OCI-LY3 (cell line): ENCODE measurements at regions not wholly inside any gene's neighbourhood (a gene's known extent, or its start where the extent isn't known, plus 50 kb on each side); places are given as distances from the start of the nearest gene placed in this dataset.

Experiments
- H2AFZ ChIP-seq: fragments of 200-600, 300-600 bp; shearing (Covaris generic); 2 replicates; pipeline ENCODE4 v1.6.0; 2014; ENCODE audit warnings: antibody characterized with exemption, low read depth, low read length
- H3K27ac ChIP-seq: fragments of 200-600, 300-600 bp; sonication (generic); 2 replicates; pipeline ENCODE4 v1.5.1; 2014; ENCODE audit warnings: mild to moderate bottlenecking, low read length, moderate library complexity, mixed read lengths
- H3K27me3 ChIP-seq: fragments of 200-600, 300-600 bp; sonication (generic); 2 replicates; pipeline ENCODE4 v1.6.1; 2014; ENCODE audit warnings: low read depth, low read length, mixed read lengths
- H3K36me3 ChIP-seq: fragments of 200-600, 300-600 bp; sonication (generic); replicated peaks from 2 replicates; pipeline ENCODE3; 2014; ENCODE audit warnings: low read depth, low read length, mixed read lengths
- H3K4me1 ChIP-seq: fragments of 300-600, 200-600 bp; sonication (generic); 2 replicates; pipeline ENCODE4 v1.6.1; 2014; ENCODE audit warnings: low read length, mixed read lengths
- H3K4me2 ChIP-seq: fragments of 200-600, 300-600 bp; sonication (generic); 2 replicates; pipeline ENCODE4 v1.6.1; 2014; ENCODE audit warnings: low read length, mixed read lengths
- H3K4me3 ChIP-seq: fragments of 300-600, 200-600 bp; sonication (generic); 2 replicates; pipeline ENCODE4 v1.5.1; 2014; ENCODE audit warnings: antibody characterized with exemption, mild to moderate bottlenecking, low read length, moderate library complexity
- H3K79me2 ChIP-seq: fragments of 300-600, 200-600 bp; shearing (Covaris generic); 2 replicates; pipeline ENCODE4 v1.6.1; 2014; ENCODE audit warnings: mild to moderate bottlenecking, low read length, mixed read lengths
- H3K9ac ChIP-seq: fragments of 300-600, 200-600 bp; shearing (Covaris generic); 2 replicates; pipeline ENCODE4 v1.6.0; 2014; ENCODE audit warnings: mild to moderate bottlenecking, low read length, moderate library complexity
- H3K9me3 ChIP-seq: fragments of 200-600, 300-600 bp; shearing (Covaris generic); 2 replicates; pipeline ENCODE4 v1.6.1; 2014; ENCODE audit warnings: low read length, mixed read lengths; ENCODE audit not compliant: insufficient read depth
- H4K20me1 ChIP-seq: fragments of 200-600, 300-600 bp; sonication (generic); 2 replicates; pipeline ENCODE4 v1.6.1; 2016; ENCODE audit warnings: low read length, mixed read lengths; ENCODE audit not compliant: insufficient read depth
- CTCF ChIP-seq: fragments of 200-600, 300-600 bp; sonication (generic); IDR thresholded peaks from 2 replicates; pipeline ENCODE4 v1.5.1; 2014; ENCODE audit warnings: antibody characterized with exemption, low read length, low read depth
- EZH2phosphoT487 ChIP-seq: fragments of 200-600 bp; shearing (Covaris generic); IDR thresholded peaks from 2 replicates; pipeline ENCODE4 v1.6.1; 2018; ENCODE audit warnings: antibody characterized with exemption, mixed run types, low read depth

GRCh38 chr5:124570285-124571035, 176.0 kb downstream of the ZNF608 start:
- Histone ChIP-seq H3K27ac (no peak overlapping the region), H2AFZ (no peak overlapping the region), H3K4me2 (no peak overlapping the region), H3K36me3 (no peaks in the 10 kb centered on the region), H3K9me3 (no peaks in the 10 kb centered on the region), H3K9ac (no peak overlapping the region), H3K4me3 (no peak overlapping the region), H3K4me1 (no peaks in the 10 kb centered on the region), H3K79me2 (no peaks in the 10 kb centered on the region), H3K27me3 (no peaks in the 10 kb centered on the region), H4K20me1 (no peaks in the 10 kb centered on the region)
- TF ChIP-seq CTCF (no peak), EZH2phosphoT487 (no peak)

- Histone ChIP-seq H2AFZ (no peak overlapping the region), H3K27ac (no peak overlapping the region), H3K4me1 (no peaks in the 10 kb centered on the region), H3K4me3 (no peak overlapping the region), H3K79me2 (no peaks in the 10 kb centered on the region), H4K20me1 (no peaks in the 10 kb centered on the region), H3K27me3 (no peaks in the 10 kb centered on the region), H3K36me3 (no peaks in the 10 kb centered on the region), H3K9ac (no peak overlapping the region), H3K4me2 (no peak overlapping the region), H3K9me3 (no peaks in the 10 kb centered on the region)
- no peak for TF ChIP-seq CTCF
- TF ChIP-seq EZH2phosphoT487, result no peak
Observed at GRCh38 chr5:124566875-124567450, 179.5 kb downstream of the ZNF608 start.

GRCh38 chr5:124561451-124561850, 185.0 kb downstream of the ZNF608 start:
- no peaks in the 10 kb centered on the region for H3K36me3 ChIP-seq
- no peak overlapping the region for H3K4me3 ChIP-seq
- no peak overlapping the region for H3K9ac ChIP-seq
- H3K9me3 ChIP-seq, result no peaks in the 10 kb centered on the region
- no peak overlapping the region for H2AFZ ChIP-seq
- no peaks in the 10 kb centered on the region for H3K79me2 ChIP-seq
- no peaks in the 10 kb centered on the region for H3K27me3 ChIP-seq
- H3K27ac ChIP-seq, result no peak overlapping the region
- no peaks in the 10 kb centered on the region for H3K4me1 ChIP-seq
- no peak for TF ChIP-seq EZH2phosphoT487
- no peak for TF ChIP-seq CTCF
- H4K20me1 ChIP-seq, result no peaks in the 10 kb centered on the region
- H3K4me2 ChIP-seq, result no peak overlapping the region

- Histone ChIP-seq H3K27ac (no peak overlapping the region), H3K4me2 (no peak overlapping the region), H3K79me2 (no peaks in the 10 kb centered on the region), H3K9ac (no peak overlapping the region), H4K20me1 (no peaks in the 10 kb centered on the region), H3K9me3 (no peaks in the 10 kb centered on the region), H2AFZ (no peak overlapping the region), H3K4me1 (no peaks in the 10 kb centered on the region), H3K27me3 (no peaks in the 10 kb centered on the region), H3K36me3 (no peaks in the 10 kb centered on the region), H3K4me3 (no peak overlapping the region)
- TF ChIP-seq CTCF (no peak), EZH2phosphoT487 (no peak)
Observed at GRCh38 chr5:124560370-124560769, 186.1 kb downstream of the ZNF608 start.
